GM06990 (cell line): ENCODE measurements at regions not wholly inside any gene's neighbourhood (a gene's known extent, or its start where the extent isn't known, plus 50 kb on each side); places are given as distances from the start of the nearest gene placed in this dataset.

Experiments
- DNase-seq: peaks from one replicate; pipeline ENCODE4 v3.0.0-alpha.2; 2011; ENCODE audit not compliant: insufficient read length; ENCODE audit errors: extremely low read depth
- H3K27me3 ChIP-seq: replicated peaks from 2 replicates; pipeline ENCODE4 v1.6.0; 2011; ENCODE audit warnings: low read length; ENCODE audit not compliant: control insufficient read depth, insufficient read depth
- H3K36me3 ChIP-seq: 2 replicates; pipeline ENCODE4 v1.5.1; 2011; ENCODE audit warnings: low read length; ENCODE audit not compliant: control insufficient read depth, insufficient read depth
- H3K4me3 ChIP-seq: replicated peaks from 2 replicates; pipeline ENCODE4 v1.5.1; 2011; ENCODE audit warnings: low read depth, mild to moderate bottlenecking, control low read depth, low read length
- CTCF ChIP-seq: IDR thresholded peaks from 2 replicates; pipeline ENCODE4 v1.5.1; 2011; ENCODE audit warnings: low read length, control low read depth, mild to moderate bottlenecking, inconsistent platforms; ENCODE audit not compliant: insufficient read depth, poor library complexity, severe bottlenecking

DNA sequence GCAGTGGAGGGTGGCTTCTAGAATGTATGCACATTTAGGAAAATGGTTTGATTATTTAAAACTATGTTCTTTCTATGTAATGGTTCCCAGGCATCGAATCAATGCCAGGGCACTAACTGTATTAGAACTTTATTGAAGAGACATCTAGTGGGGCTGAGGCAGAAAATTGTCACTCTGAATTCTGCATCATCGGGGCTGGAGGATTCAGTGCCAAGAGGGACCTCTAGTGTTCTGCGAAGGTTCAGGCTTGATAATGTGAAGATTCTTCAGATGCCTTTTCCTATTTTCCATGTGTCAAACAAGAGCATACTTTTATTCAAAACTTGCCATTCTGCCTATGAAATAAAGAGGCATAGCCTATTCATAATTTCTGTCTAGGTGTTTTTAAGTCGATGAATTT is 146.3 kb downstream of the CAND1 start:
- Histone ChIP-seq H3K27me3 (no peaks in the 10 kb centered on the region), H3K4me3 (no peak overlapping the region), H3K36me3 (no peaks in the 10 kb centered on the region)
- TF ChIP-seq CTCF: peak; percentile 42
- DNase-seq: no peak

DNA sequence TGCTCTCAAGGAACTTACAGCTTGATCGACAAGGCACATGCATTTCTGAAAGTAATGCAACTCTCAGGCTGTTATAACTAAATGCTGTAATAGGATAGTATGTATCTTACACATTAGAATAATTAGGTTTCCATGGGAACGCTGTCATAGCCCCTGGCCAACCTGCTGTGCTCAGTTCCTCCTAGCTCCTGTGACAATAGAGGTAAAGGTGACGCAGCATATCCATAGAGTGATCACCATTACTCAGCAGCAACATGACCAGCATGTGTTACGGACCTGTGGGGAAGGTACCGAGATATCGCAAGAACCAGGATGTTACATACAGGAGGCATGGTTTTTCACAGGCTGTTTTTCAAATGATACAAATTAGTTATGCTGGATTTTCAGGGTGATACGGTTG is 150.7 kb downstream of the CAND1 start:
- TF ChIP-seq CTCF: no peak
- Histone ChIP-seq H3K36me3 (no peaks in the 10 kb centered on the region), H3K27me3 (no peaks in the 10 kb centered on the region), H3K4me3 (no peak overlapping the region)
- DNase-seq: no peak

DNA sequence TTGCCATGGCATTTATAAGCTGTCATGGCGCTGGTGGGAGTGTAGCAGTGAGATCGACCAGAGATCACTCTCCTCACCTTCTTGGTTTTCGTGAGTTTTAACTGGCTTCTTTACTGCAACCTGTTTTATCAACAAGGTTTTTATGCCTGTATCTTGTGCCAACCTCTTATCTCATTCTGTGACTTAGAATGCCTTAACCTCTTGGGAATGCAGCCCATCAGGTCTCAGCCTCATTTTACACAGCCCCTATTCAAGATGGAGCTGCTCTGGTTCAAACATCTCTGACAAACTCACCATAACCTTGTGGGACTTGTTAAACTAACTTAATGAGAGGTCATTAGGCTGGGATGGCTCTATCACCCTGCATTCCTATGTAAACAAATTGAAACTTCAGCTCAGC is 151.3 kb downstream of the CAND1 start:
- H3K27me3 ChIP-seq: no peaks in the 10 kb centered on the region
- DNase-seq: no peak
- H3K4me3 ChIP-seq: no peak overlapping the region
- H3K36me3 ChIP-seq: no peaks in the 10 kb centered on the region
- no peak for TF ChIP-seq CTCF

DNA sequence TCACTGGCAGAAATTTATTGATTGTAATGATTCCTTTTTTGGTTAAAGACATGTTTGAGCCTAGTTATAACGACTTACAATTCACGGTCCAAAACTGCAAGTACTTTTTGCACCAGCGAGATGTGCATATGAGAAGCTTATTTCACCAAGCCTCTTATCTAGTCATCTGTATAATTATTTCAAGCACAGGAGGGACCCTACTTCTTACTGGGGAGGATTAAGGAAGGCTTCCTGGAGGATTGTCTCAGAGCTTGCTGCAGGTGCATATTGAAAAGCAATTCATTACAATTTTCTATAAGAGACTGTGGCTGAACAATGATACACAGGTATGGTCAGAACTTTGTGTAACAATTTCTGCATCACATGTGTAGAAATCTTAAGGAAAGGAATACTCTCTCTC is 152.9 kb downstream of the CAND1 start:
- no peak for TF ChIP-seq CTCF
- DNase-seq: no peak
- Histone ChIP-seq H3K27me3 (no peaks in the 10 kb centered on the region), H3K36me3 (no peaks in the 10 kb centered on the region), H3K4me3 (no peak overlapping the region)

GRCh38 chr12:67424784-67425183 is 155.6 kb downstream of the CAND1 start:
- TF ChIP-seq CTCF: no peak
- Histone ChIP-seq H3K36me3 (no peaks in the 10 kb centered on the region), H3K4me3 (no peak overlapping the region), H3K27me3 (no peaks in the 10 kb centered on the region)
- no peak for DNase-seq

DNA sequence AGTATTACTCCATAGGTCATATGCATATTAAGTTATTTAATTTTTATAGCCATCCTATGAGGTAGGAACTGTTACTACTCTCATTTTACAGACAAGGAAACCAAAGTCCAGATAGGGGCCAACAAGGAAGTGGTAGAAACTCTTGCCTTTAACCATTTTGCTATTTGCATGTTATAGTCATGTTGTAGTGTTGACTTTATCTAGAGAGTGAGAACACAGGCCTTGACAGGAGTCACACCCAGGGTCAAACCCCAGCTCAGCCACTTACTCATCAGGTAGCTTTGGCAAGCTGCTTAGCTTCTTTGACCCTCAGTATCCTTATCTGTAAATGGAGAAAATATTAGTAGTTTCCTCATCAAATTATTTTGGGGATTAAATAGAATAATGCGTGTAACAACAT is 156.2 kb downstream of the CAND1 start:
- DNase-seq: no peak
- Histone ChIP-seq H3K4me3 (no peak overlapping the region), H3K27me3 (no peaks in the 10 kb centered on the region), H3K36me3 (no peaks in the 10 kb centered on the region)
- no peak for TF ChIP-seq CTCF
